ENCODE measurements at regions not wholly inside any gene's neighbourhood (a gene's known extent, or its start where the extent isn't known, plus 50 kb on each side); places are given as distances from the start of the nearest gene placed in this dataset.

DNA sequence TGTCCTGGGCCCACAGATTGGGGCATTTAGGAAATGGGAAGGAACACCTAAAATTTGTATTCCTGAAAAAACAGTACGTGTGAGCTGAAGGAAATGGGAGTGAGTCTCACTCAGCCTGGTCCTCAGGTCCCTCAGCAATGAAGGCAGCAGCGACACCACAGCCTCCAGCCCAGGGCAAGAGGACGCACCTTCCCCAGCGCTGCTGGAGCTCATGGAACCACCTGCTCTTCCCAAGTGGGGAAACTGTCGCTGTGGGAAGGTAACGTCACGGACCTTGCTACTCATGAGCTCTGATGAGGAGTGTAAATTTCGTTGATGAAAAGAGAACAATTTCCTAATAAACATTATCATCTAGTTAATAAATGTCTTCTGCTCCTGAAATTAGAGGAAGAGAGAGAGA is 323.6 kb downstream of the EIPR1 start:
- no peak overlapping the region for H3K4me3 ChIP-seq (ENCODE audit: low read depth, low read length)
- TF ChIP-seq, protein P1, sequence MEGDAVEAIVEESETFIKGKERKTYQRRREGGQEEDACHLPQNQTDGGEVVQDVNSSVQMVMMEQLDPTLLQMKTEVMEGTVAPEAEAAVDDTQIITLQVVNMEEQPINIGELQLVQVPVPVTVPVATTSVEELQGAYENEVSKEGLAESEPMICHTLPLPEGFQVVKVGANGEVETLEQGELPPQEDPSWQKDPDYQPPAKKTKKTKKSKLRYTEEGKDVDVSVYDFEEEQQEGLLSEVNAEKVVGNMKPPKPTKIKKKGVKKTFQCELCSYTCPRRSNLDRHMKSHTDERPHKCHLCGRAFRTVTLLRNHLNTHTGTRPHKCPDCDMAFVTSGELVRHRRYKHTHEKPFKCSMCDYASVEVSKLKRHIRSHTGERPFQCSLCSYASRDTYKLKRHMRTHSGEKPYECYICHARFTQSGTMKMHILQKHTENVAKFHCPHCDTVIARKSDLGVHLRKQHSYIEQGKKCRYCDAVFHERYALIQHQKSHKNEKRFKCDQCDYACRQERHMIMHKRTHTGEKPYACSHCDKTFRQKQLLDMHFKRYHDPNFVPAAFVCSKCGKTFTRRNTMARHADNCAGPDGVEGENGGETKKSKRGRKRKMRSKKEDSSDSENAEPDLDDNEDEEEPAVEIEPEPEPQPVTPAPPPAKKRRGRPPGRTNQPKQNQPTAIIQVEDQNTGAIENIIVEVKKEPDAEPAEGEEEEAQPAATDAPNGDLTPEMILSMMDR (IDR thresholded peaks at IDR 0.05; ENCODE audit: insufficient read depth, low read length), result no peak
- DNase-seq (ENCODE audit: low read depth), result no peak

DNA sequence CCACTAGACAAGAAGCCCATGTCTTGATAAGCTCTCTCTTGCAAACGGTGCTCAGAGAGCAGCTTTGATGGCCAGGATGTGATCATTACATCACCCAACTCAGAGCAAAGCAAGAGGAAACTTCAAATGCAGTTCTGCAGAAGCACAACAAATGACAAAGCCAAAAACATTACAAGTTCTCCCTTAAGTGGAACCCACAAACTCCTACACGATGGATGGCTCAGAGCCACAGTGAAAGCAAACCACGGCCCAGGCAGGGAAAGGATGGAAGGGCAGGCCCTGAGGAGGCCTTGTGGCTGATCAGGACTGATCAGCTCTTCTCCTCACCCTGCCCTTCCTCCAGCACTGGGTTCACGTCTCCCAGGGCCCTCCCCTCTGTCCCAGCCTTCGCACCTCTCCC is 326.4 kb downstream of the EIPR1 start:
- no peak for DNase-seq (ENCODE audit: low read depth)
- H3K4me3 ChIP-seq (ENCODE audit: low read depth, low read length), result no peak overlapping the region
- TF ChIP-seq, protein P1 (IDR thresholded peaks at IDR 0.05; ENCODE audit: insufficient read depth, low read length), result no peak

DNA sequence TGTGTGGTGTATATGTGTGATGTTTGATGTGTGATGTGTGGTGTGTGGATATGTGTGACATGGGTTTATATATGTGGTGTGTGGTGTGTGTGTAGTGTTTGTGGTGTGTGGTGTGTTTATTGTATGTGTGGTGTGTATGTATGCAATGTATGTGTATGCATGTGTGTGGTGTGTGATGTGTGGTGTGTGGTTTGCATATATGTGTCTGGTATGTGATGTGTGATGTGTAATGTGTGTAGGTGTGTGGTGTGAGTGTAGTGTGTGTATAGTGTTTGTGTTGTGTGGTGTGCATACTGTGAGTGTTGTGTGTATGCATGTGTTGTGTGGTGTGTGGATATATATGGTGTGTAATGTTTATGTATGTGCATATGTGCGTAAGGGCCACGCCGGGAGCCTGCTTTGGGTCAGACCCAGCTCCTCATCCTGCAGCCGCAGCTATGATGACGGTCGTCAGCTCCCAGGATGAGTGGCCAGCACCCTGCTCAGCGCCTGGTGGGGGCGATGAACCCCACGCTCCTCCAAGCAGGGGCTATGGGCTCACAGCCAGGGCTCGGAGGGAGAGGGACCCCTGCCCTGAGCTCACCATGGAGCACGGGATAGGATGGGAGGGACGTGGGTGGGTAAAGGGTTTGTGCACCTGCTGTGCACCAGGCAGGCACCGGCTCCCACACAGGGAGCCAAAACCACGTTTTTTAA is 331.3 kb downstream of the EIPR1 start:
- TF ChIP-seq, protein P1 (IDR thresholded peaks at IDR 0.05; ENCODE audit: insufficient read depth, low read length), result no peak

DNA sequence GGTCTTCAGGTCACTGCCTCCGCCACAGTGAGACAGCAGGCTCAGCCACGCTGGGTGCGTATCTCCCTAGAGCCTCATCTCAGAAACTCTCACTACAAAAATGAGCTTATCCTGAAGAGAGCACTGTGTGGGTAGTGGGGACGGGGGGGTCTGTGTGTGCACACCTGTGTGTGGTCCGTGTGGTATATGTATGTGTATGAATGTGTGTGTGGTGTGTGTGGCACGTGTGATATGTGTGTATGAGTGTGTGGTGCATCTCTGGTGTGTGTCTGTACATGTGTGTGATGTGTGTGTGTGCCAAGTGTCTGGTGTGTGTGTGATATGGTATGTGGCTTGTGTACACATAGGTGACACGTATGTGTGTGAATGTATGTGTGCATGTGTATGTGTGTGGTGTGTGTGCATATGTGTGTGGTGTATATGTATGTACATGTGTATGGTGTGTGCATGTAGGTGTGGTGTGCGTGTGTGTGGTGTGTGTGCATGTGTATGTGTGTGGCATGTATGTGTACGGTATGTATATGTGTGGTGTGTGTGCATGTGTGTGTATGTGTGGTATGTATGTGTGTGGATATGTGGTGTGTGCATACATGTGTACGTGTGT is 332.2 kb downstream of the EIPR1 start:
- H3K4me3 ChIP-seq (ENCODE audit: low read depth, low read length), result no peak overlapping the region
- no peak for DNase-seq (ENCODE audit: low read depth)
- TF ChIP-seq, protein P1 (IDR thresholded peaks at IDR 0.05; ENCODE audit: insufficient read depth, low read length), result no peak

More for the DNA sequence above, 331.3 kb downstream of the EIPR1 start:
- DNase-seq (ENCODE audit: low read depth), result no peak
- no peak overlapping the region for H3K4me3 ChIP-seq (ENCODE audit: low read depth, low read length)

DNA sequence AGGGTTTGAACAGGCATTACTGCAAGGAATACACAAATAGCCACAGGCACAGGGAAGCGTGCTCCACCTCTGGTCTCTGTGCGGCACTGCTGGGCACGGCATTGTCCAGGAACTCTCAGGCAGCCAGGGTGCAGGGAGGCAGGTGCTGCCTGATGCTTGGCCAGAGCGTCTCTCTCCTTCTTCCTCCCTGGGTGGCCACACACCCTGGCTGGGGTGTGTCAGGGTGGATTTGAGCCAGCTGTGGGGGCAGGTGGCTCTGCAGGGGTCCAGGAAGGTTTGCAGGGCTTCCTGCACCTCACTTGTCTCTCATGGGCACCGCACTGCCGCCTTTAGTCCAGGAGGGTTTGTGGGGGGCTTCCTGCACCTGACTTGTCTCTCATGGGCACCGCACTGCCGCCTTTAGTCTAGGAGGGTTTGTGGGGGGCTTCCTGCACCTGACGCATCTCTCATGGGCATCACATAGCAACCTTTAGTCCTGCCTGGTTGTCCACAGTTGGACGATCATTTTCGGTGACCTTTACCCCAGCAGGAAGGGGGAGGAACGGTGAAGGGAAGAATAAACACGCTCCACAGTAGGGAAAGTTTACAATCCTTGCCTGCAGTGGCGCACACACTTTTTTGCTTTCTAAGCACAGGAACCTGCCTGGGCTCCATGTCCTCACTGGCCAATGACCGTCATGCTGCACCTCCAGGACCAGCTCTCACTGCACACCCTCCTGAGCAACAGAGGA is 332.9 kb downstream of the EIPR1 start:
- TF ChIP-seq, protein P1 (IDR thresholded peaks at IDR 0.05; ENCODE audit: insufficient read depth, low read length), result no peak
- H3K4me3 ChIP-seq (ENCODE audit: low read depth, low read length), result no peak overlapping the region
- no peak for DNase-seq (ENCODE audit: low read depth)

DNA sequence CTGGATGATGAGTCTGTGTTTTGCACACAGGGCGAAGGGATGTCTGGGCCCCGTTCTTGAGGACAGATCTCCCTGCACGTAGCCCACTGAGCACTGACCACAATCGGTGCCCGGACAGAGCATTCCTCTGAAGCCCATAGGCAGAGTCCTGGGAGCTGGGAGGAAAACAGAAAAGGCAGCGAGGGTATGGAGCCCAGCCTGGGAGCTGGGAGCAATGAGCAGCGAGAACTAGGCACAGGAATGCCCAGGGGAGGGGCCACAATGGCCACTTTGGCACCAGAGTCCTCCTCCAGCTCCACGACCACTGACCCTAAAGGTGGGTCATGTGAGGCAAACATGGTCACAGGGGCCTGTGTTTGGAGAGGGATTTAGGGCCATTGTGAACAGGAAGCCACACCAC is 333.9 kb downstream of the EIPR1 start:
- DNase-seq (ENCODE audit: low read depth), result no peak
- TF ChIP-seq, protein P1 (IDR thresholded peaks at IDR 0.05; ENCODE audit: insufficient read depth, low read length), result no peak

More for the DNA sequence above, 333.9 kb downstream of the EIPR1 start:
- no peak overlapping the region for H3K4me3 ChIP-seq (ENCODE audit: low read depth, low read length)

Data from fibroblast of the aortic adventitia (primary cell).